OCI-M1 (cell line): ENCODE measurements at regions not wholly inside any gene's neighbourhood (a gene's known extent, or its start where the extent isn't known, plus 50 kb on each side); places are given as distances from the start of the nearest gene placed in this dataset.
"Not testable (repeated sequence)": the region's sequence is repeated elsewhere in the genome, so short reads cannot be mapped to it uniquely, and the experiment has no call there.

ENCODE experiments used
- DNase-seq: peaks from one replicate; lab custom pipeline; 2025; lab: John Stamatoyannopoulos, UW

DNA sequence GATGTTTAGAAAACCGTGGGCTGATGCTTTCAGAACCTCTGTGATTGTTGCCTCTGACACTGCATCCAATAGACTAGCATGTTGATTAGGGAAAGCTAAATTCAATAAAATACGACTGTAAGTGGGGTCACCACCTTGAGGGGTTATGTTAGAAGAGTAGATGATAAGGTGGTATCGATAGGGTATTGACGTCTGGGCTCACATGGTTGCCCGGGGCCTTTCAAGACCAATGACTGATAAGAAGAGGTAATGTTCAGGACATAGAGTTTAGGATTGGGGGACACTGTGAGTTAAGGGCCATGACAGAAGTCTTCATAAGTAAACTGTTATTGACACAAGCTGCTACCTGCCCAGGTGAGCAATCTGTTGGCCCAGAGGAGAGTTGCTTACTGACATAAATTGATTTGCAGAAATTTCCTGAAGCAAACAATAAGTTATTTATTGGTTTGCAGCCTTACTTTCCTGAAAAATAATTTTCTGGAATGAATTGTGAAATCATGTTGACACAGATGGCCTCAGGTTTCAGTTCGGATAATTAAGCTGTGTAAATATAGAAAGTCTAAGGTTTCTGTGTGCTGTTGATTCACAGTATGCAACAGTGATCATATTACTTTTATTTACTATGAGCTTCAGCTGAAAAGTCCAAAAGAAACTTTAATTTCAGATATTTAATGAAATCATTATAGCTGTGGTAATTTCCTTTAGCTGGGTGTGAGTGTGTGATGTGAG lies 289.9 kb upstream of the PRSS16 start:
- peak; percentile 41 for DNase-seq

DNA sequence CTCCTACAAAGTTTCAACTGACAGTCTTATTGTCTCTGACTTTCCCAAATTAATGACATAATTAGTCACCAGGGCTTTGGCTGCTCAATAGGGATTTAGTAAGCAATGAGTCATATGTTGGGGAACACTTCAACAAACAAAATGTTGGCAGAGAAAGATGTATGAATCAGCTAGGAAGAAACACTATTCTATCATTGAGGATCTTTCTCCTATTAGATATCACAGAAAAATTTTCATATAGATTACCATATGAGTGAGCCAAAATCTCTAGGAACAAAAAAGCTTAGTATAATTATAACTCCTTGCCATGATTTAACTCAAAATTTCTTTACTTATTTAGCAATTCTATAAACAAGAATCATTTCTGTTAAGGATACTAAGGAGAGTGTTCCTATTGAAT lies 286.3 kb upstream of the PRSS16 start:
- not testable (repeated sequence) for DNase-seq

DNA sequence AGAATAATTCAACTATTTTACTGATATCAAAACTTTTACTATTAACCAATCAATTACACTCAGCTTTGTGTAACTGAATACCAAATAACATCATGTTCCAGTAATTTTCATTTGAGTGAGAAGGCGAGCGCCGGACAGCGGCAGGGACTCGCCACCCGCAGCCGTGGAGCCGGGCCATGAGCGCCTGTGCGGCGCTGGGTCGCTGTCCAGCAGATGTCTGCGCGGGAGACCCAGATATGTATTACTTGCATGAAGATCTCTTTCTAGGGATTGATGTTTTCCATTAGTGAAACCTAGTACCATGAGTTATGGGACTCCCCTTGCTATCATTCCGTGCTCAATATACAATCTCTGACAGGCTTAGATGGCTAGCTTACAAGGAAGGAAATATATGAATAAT lies 245.1 kb upstream of the PRSS16 start:
- no peak for DNase-seq

DNA sequence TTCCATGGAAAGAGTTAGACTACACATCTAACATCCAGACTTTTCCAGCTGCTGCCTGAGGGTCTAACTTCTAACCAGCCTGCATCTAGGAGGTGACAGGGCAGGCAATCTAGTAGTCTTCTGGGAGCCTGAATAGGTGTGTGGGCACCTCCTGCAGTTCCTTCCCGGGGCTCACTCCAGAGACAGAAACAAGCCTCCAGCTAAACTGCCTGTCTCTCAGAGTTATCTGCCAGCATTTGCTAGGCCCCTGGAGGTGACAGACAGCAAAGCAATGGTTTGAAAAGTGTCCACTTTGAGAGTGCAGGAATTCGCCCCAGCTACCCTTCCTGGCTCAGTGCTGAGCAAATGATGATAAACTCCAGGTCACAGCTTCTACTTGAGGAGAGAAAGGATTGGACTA lies 240.5 kb upstream of the PRSS16 start:
- no peak for DNase-seq

DNA sequence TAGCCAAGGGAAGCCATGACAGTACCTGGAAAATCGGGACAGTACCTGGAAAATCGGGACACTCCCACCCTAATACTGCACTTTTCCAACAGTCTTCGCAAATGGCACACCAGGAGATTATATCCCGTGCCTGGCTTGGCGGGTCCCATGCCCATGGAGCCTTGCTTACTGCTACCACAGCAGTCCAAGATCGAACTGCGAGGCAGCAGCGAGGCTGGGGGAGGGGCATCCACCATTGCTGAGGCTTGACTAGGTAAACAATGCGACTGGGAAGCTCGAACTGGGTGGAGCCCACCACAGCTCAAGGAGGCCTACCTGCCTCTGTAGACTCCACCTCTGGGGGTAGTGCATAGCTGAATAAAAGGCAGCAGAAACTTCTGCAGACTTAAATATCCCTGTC lies 238.9 kb upstream of the PRSS16 start:
- DNase-seq: not testable (repeated sequence)

DNA sequence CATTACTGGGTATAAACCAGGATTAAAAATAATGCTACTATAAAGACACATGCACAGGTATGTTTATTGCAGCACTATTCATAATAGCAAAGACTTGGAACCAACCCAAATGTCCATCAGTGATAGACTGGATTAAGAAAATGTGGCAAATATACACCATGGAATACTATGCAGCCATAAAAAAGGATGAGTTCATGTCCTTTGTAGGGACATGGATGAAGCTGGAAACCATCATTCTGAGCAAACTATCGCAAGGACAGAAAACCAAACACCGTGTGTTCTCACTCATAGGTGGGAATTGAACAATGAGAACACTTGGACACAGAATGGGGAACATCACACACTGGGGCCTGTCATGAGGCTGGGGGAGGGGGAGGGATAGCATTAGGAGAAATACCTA lies 233.4 kb upstream of the PRSS16 start:
- not testable (repeated sequence) for DNase-seq

DNA sequence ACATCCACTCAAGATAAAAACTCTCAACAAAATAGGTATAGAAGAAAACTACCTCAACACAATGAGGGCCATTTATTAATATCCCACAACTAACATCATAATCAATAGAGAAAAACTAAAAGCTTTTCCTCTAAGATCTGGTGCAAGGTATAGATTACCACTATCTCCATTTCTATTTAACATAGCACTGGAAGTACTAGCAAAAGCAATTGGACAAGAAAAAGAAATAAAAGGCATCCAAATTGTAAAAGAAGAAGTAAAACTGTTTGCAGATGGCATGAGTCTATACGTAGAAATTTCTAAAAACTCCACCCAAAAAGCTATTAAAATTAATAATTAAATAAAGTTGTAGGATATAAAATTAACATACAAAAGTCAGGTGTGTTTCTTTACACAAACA lies 230.8 kb upstream of the PRSS16 start:
- no peak for DNase-seq

DNA sequence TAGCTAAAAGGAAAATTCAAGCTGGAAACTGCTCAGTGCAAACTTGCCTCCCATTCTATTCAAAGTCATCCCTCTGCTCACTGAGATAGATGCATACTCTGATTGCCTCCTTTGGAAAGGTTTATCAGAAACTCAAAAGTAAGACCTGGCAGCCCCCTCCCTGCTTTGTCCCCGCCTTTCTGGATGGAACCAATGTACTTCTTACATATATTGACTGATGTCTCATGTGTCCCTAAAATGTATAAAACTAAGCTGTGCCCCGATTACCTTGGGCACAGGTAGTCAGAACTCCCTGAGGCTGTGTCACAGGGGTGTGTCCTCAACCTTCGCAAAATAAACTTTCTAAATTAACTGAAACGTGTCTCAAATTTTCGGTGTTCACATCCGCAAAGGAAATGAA lies 229.1 kb upstream of the PRSS16 start:
- not testable (repeated sequence) for DNase-seq

DNA sequence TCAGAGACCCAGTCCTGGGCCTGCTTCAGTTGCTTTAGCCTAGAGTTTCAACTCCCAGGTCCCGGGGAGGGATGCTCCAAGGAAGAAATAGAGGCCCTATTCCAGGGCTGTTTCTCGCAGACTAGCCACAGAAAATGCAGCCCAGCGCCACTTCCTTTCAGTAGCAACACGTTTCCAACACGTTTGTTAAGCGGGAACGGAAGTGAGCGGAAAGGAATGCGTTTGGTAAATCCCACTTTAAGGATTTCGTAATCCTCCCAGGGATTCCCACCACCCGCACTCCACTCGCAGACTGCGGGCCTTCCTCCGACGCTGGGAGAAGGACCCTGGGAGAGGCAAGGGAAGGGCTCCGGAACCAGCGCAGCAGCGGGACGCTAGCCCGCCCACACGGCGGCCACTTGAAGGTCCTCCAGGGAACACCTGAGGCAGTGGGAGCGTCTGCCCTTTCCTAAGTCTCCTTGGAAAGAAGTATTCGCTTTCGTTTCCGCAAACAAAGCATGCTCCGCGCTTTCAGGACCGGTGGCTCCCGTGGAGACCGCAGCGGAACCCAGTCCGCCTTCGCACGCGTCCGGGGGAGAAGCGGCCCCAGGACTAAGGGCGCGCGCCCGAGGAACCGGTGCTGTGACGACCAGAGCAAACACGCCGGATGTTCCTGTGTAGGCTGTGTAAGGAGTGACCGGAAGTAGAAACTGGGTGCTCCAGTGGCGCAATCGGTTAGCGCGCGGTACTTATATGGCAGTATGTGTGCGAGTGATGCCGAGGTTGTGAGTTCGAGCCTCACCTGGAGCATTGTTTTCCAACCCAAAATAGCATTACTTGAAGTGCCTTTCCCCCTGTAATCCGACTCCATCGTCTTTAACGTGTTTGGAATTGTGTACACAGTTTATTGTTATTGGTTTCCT lies 227.6 kb upstream of the PRSS16 start:
- peak; percentile 98 for DNase-seq

DNA sequence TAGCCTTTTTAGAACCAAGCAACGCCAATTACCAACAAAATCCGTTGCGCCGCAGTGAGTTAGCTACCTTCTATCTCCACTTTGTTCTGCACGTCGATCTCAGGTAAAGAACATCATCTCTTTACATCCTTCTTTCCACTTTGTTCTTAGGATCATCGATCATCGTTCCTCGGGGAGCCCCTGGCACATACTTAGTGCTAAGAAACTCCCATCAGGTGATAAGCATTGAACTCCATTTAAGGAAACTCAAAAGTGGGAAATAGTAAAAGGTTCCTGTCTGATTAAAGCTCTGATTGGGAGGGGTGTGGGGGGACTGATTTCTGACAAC lies 227.0 kb upstream of the PRSS16 start:
- DNase-seq: no peak

DNA sequence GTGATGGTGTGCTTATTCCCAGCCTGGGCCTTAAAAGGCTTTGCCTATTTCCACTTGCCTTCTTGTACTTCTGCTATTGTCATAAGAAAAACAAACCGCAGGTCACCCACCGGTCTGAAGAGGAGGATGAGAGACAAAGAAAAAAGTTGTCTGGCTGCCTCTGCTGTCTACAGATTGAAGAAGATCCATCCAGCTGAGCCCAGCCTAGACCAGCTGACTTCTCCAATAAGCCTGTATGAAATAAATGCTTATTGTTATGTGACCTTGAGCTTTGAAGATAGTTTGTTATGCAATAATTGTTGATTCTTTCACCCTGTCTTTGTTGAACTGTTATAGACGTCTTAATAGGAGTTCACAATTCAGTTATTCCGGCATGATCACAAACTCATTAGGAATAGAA lies 223.8 kb upstream of the PRSS16 start:
- DNase-seq: no peak

DNA sequence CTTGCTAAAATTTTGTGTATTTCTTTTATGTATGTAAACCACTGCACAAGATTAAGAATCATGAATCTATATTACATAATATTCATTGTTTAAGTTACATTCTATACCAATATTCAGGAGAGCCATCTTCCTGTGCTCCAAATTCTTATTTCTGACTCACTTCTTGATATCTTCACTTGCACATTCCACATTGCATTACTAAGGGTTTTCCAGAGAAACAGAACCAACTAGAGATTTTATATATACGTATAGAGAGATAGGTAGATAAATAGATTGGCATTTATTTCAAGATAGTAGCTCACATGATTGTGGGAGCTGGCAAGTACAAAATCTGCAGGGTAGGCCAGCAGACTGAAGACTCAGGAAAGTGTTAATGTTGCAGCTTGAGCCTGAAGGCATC lies 222.2 kb upstream of the PRSS16 start:
- no peak for DNase-seq

DNA sequence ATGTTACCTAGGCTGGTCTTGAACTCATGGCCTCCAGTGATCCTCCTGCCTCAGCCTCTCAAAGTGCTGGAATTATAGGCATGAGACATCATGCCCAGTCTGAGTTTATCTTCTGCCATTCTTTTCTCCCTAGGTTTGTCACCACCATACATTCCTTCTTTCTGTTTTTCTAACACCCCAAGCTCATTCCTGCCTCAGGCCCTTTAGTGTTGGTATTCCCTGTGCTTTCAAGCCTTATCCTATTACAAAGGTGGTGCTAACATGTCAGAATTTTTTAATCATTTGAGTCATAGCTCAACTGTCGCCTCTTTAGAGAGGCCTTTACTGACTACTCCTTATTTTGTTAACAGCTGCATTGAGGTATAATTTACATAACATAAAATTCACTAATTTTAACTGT lies 221.1 kb upstream of the PRSS16 start:
- no peak for DNase-seq

DNA sequence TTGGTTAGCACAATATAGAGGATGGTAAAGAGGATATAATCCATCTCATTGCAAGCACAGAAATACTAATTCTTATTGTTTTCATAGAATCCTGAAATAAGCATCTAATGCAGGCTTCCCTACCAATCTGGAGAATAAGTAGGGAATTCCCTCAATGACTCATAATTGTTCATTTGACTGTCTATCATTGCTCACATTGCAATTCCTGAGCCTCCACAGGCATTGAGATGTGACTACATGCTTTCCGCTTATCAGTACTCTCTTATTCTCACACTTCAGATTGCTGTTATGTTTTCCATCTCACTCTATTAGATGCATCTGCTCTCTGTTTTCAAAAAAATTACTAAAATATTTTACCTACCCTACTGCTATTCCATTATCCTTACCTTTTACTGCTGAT lies 216.2 kb upstream of the PRSS16 start:
- no peak for DNase-seq

DNA sequence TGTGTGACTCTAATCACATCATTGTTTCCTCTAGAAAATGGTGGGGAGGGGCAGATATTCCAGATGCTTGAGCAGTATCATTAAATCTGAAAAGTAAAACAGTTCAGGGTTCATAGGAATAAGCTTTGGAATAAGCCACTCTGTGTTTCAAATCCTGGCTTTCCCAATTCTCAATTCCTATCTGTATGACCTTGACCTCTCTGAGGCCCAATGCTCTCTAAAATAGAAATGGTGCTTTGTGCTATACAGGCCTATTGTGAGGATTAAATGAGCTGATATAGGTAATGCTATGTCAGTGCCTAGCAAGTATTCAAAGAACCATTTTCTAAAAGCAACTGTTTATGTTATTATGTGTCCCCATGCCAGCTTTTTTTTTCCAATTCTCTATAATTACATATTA lies 209.0 kb upstream of the PRSS16 start:
- DNase-seq: no peak

DNA sequence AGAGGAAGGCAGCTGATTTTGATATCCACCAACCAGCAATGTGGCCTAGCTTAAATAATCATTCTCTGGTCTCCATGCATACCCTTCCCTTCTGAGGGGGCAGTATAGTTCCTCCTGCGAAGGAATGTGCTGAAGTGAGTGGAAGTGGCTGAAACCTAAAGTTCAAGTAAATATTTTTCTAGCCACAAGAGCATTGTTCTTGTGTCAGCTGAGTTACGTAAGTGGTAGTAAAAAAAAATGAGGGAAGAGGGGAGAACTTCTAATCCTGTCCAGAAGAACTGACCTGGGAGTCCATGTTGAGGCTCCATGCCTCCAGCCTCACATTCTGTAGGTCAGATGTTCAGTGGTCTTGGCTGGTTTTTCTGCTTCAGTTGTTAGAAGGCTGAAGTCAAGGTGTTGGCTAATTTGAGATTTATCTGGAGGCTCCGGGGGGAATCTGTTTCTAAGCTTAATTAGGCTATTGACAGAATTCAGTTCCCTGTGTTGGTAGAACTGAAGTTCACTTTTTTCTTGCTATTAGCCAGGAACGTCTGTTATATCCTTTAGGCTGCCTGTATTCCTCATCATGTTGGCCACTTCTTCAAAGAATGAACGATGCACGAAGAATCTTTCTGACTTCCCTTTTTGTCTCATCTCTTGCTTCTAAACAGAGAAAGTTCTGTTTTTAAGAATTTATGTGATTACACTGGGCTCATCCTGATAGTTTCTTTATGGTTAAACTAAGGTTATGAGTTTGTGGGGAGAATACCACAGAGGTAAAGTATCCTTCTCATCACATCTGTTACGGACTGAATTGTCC lies 207.1 kb upstream of the PRSS16 start:
- no peak for DNase-seq

DNA sequence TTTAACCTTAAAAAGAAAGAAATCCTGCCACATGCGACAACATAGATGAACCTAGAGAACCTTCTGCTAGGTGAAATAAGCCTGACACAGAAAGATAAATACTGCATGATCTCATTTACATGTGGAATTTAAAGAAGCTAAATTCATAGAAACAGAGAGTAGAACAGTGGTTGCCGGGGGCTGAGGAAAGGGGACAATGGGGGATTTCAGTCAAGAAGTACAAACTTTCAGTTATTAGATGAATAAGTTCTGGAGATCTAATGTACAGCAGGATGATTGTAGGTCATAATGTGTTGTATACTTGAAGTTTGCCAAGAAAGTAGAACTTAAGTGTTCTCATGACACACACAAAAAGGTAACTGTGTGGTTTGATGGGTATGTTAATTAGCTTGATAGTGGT lies 204.3 kb upstream of the PRSS16 start:
- DNase-seq: no peak

DNA sequence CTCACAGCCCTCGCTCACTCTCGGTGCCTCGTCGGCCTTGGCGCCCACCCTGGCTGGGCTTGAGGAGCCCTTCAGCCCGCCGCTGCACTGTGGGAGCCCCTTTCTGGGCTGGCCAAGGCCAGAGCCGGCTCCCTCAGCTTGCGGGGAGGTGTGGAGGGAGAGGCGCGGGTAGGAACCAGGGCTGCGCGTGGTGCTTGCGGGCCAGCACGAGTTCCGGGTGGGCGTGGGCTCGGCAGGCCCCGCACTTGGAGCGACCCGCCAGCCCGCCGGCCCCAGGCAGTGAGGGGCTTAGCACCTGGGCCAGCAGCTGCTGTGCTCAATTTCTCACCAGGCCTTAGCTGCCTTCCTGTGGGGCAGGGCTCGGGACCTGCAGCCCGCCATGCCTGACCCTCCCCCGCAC lies 202.4 kb upstream of the PRSS16 start:
- not testable (repeated sequence) for DNase-seq

DNA sequence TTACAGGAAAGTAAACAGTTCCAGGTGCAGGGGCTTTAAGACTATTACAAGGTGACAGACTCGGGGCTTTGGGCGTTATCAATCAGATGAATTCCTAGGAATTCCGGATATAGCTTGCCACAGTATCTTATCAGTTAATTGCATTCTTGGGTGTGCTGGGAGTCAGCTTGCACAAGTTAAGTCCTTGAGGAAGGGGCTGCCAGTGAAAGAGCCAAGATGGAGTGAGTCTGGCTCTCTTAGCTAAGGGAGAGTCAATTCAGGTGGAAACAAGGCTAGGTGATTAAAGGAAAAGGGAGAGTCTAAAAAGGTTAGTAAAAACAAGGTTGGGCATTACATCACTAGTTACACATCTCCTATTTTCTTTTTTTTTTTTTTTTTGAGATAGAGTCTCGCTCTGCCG lies 199.8 kb upstream of the PRSS16 start:
- not testable (repeated sequence) for DNase-seq

DNA sequence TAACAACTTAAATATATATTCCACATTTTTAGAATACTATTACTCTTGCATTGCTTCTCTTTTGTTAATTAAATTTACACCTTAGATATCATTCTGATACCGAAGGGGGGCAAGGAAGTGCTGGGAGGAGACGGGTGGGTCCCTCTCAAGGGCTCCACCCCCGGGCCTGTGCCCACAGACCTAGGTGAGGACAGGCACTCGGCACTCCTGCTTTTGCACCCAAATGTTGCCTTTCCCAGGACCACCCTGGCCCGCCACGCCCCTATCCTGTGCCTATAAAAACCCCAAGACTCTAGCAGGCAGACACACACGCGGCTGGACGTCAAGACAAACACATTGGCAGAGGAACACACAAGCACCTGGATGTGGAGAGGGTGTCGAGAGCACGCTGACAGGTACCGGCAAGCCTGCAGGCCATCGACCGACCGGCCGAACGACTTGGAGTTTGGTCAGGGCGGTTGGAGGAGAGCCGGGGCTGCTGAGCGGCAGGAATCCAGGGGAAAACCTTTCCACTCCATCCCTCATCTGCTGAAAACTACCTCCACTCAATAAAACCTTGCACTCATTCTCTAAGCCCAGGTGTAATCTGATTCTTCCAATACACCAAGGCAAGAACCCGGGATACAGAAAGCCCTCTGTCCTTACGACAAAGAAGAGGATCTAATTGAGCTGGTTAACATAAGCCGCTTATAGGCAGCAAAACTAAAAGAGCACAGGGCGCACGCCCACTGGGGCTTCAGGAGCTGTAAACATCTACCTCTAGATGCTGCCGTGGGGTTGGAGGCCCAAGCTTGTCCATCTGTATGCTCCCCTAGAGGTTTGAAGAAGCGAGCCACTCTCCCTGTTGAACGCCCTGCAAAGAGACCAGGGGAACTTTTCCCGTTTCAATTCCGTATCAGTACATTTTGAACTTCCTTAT lies 197.4 kb upstream of the PRSS16 start:
- no peak for DNase-seq

DNA sequence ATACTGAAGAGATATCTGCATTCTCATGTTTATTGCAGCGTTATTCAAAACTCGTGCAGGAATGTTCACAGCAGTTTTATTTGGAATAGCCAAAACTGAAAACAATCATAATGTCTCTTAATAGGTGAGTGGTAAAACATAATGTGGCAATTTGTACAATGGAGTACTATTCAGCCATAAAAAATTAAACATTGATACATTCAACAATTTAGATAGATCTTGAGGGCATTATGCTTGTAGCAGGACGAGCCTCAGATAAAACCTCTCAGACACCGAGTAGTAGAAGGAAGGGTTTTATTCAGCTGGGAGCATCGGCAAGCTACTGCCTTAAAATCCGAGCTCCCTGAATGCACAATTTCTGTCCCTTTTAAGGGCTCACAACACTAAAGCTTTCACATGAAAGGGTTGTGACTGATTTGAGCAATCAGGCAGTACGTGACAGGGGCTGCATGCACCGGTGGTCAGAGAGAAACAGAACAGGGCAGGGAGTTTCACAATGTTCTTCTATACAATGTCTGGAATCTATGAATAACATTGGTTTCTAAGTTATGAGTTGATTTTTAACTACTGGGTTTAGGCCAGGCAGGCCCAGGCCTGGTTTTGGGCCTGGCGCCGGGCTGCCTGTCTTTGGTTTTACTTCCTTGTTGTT lies 195.3 kb upstream of the PRSS16 start:
- not testable (repeated sequence) for DNase-seq
